Transverse colon (tissue), 4 donors: ENCODE measurements at regions not wholly inside any gene's neighbourhood (a gene's known extent, or its start where the extent isn't known, plus 50 kb on each side); places are given as distances from the start of the nearest gene placed in this dataset.

Source experiments
- DNase-seq: peaks from one replicate; pipeline ENCODE4 v3.0.0-alpha.2; 2019
- H3K27ac ChIP-seq, 4 donors: fragments of 200-600 bp; sonication (generic); 2 replicates each; pipeline ENCODE4 v1.5.1; 2016 to 2018; ENCODE audit warnings: inconsistent platforms in 4 of 4
- H3K27me3 ChIP-seq: fragments of 200-600 bp; sonication (generic); 2 replicates; pipeline ENCODE4 v1.5.1; 2017; ENCODE audit warnings: inconsistent platforms
- H3K36me3 ChIP-seq, 4 donors: fragments of 200-600 bp; sonication (generic); 2 replicates each; pipeline ENCODE4 v1.5.1; 2017 to 2019; ENCODE audit warnings: inconsistent platforms in 4 of 4
- H3K4me1 ChIP-seq, 4 donors: fragments of 200-600 bp; sonication (generic); 2 replicates each; pipeline ENCODE4 v1.5.1; 2017 to 2020; ENCODE audit warnings: inconsistent platforms in 4 of 4
- H3K4me3 ChIP-seq, 4 donors: fragments of 200-600 bp; sonication (generic); 1 replicate in 1 of 4; 2 replicates in 3 of 4; pipeline versions ENCODE4 v1.5.1 to v1.6.1; 2017 to 2019; ENCODE audit warnings: inconsistent platforms in 4 of 4
- H3K9me3 ChIP-seq, 2 donors: fragments of 200-600 bp; sonication (generic); 2 replicates each; pipeline ENCODE4 v1.5.1; 2017 to 2019; ENCODE audit warnings: inconsistent platforms in 2 of 2
- EP300 ChIP-seq: sonication (generic); formaldehyde crosslinking; IDR thresholded peaks from one replicate; pipeline ENCODE4 v1.6.1; 2017; ENCODE audit warnings: antibody characterized with exemption, low read depth
- POLR2A ChIP-seq: fragments of 450-650 bp; IDR thresholded peaks from one replicate; pipeline ENCODE4 v1.6.1; 2016; ENCODE audit warnings: antibody characterized with exemption, mild to moderate bottlenecking, moderate library complexity
- POLR2AphosphoS5 ChIP-seq, 3 donors: sonication (generic); formaldehyde crosslinking; IDR thresholded peaks; one replicate each; pipeline ENCODE4 v1.6.1; 2016; ENCODE audit warnings: antibody characterized with exemption in 3 of 3
- WGBS, 2 donors: methylation state at CpG; one replicate each; pipeline ENCODE4 v1.1.5; 2018; ENCODE audit warnings: low coverage in 1 of 2; 5-methylcytosine and 5-hydroxymethylcytosine counted together
- in situ Hi-C, 4 donors: fragments of 200-750 bp; cut with MboI; loops; one replicate each; pipeline versions ENCODE4 v1.15.0 to v1.15.1; 2017; ENCODE audit warnings: low sequenced_read_pairs in 3 of 4, low pct_ligation_motif_present in 1 of 4, low pct_unique_long_range_greater_than_20kb in 1 of 4
- intact Hi-C: fragments of 100-400 bp; cut with DNase I; formaldehyde crosslinking; loops from one replicate; pipeline ENCODE4 v1.15.1; 2023; ENCODE audit warnings: low total_unique reads
- TF ChIP-seq, protein P1 (sequence below), 5 experiments: fragments of 200-600 bp in 3 of 5; fragments of 450-650 bp in 2 of 5; sonication (generic) in 3 of 5; IDR thresholded peaks; 1 replicate in 2 of 5; 2 replicates in 3 of 5; pipeline ENCODE4 v1.5.1; 2016 to 2017; ENCODE audit warnings: antibody characterized with exemption in 5 of 5, inconsistent platforms in 3 of 5, mild to moderate bottlenecking in 2 of 5, moderate library complexity in 1 of 5

DNA sequence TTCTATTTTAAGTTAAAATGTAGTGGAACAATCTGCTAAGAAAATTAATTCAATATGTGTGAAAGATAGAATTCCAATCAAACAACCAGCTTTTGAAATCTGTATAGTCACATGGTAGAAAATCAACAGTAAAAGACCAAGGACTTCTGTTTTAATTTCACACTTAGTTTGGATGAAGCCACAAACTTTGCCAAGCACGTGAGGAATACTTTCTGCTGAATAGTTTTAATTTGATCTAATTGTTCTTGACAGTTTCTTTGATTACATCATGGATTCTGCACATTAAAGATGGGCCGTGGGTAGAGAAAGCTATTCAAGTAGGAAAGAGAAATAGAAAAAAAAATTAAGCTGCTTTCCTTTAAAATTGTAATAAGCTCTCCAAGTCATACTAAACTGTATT, 137.9 kb upstream of the FAM241A start:
- TF ChIP-seq POLR2A (no peak), POLR2AphosphoS5 (IDR thresholded peaks at IDR 0.05) (no peak), EP300 (no peak)
- TF ChIP-seq, protein P1, sequence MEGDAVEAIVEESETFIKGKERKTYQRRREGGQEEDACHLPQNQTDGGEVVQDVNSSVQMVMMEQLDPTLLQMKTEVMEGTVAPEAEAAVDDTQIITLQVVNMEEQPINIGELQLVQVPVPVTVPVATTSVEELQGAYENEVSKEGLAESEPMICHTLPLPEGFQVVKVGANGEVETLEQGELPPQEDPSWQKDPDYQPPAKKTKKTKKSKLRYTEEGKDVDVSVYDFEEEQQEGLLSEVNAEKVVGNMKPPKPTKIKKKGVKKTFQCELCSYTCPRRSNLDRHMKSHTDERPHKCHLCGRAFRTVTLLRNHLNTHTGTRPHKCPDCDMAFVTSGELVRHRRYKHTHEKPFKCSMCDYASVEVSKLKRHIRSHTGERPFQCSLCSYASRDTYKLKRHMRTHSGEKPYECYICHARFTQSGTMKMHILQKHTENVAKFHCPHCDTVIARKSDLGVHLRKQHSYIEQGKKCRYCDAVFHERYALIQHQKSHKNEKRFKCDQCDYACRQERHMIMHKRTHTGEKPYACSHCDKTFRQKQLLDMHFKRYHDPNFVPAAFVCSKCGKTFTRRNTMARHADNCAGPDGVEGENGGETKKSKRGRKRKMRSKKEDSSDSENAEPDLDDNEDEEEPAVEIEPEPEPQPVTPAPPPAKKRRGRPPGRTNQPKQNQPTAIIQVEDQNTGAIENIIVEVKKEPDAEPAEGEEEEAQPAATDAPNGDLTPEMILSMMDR (IDR thresholded peaks at IDR 0.05) = no peak

DNA sequence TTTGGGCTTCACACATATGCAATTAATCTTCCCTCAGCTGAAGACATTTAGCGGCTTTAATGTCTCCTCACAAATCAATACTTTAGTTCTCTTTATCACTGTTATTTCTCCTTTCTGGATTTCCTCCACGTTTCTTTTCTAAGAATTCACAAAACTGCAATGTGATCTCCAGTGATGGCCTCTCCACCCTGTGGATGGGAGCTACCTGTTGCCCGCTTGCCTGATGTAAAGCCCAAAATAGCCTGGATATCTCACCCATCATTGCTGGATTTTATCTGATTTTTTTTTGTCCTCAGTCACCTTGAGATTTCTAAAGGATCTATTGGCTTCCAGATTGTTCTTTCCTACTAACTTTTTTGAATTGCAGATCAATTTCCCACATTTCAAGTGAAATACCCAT, 129.3 kb upstream of the FAM241A start:
- no peaks in the 10 kb centered on the region for H3K36me3 ChIP-seq
- H3K4me3 ChIP-seq = no peak overlapping the region
- 82 to 88% methylated on average over 3 of the region's 3 CpGs for WGBS, 2 donors
- H3K27ac ChIP-seq = no peak overlapping the region
- no peaks in the 10 kb centered on the region for H3K27me3 ChIP-seq
- in situ Hi-C loops = no loop called here
- intact Hi-C loops = no loop called here
- TF ChIP-seq POLR2A (no peak), EP300 (no peak), POLR2AphosphoS5 (IDR thresholded peaks at IDR 0.05) (no peak)
- TF ChIP-seq, protein P1 (IDR thresholded peaks at IDR 0.05) = no peak
- H3K9me3 ChIP-seq = no peaks in the 10 kb centered on the region
- DNase-seq = no peak
- H3K4me1 ChIP-seq = no peaks in the 10 kb centered on the region

More for the DNA sequence above, 137.9 kb upstream of the FAM241A start:
- no peaks in the 10 kb centered on the region for H3K9me3 ChIP-seq
- no peak for DNase-seq
- H3K27ac ChIP-seq = no peak overlapping the region
- no peaks in the 10 kb centered on the region for H3K27me3 ChIP-seq
- H3K36me3 ChIP-seq = no peaks in the 10 kb centered on the region
- WGBS, 2 donors = 47 to 48% methylated on average over 2 of the region's 2 CpGs
- no peak overlapping the region for H3K4me3 ChIP-seq
- in situ Hi-C loops (no loop called here), intact Hi-C loops (no loop called here)
- peaks cover 0 to 3% (median 0%) of the 10 kb centered on the region in 4 donors for H3K4me1 ChIP-seq

DNA sequence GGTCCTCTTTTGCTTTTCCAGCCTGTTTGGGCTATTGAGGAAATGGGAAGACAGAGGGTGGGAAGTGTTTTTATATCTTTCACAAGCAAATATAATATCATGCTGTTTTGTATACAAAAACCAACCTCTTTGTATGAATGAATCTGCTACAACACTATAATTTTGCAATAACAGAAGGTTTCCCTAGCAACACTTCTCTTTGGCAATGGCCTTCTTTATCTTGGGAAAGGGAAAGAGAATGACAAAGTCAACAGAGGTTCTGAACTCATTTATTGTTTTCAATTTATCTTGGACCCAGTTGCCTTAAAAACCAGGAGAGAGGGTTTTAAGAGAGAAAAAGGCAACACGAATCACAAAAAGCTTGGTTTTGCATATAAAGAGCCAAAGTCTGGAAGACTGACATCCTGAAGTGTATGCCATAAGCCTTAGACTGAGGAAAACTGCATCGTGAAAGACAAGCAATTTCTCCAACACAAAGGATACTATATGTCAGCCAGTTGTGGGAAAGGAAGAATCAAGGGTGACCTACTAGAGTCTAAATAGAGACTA, 121.8 kb upstream of the FAM241A start:
- Histone ChIP-seq H3K4me1 (no peaks in the 10 kb centered on the region), H3K27me3 (no peaks in the 10 kb centered on the region), H3K27ac (no peak overlapping the region), H3K9me3 (no peaks in the 10 kb centered on the region), H3K36me3 (no peaks in the 10 kb centered on the region), H3K4me3 (no peak overlapping the region)
- intact Hi-C loops (no loop called here), in situ Hi-C loops (no loop called here)
- TF ChIP-seq, protein P1 (IDR thresholded peaks at IDR 0.05) = no peak
- TF ChIP-seq POLR2AphosphoS5 (IDR thresholded peaks at IDR 0.05) = no peak
- no peak for TF ChIP-seq POLR2A
- no peak for TF ChIP-seq EP300
- no peak for DNase-seq
- WGBS, 2 donors = 33 to 59% methylated on average over 2 of the region's 2 CpGs

DNA sequence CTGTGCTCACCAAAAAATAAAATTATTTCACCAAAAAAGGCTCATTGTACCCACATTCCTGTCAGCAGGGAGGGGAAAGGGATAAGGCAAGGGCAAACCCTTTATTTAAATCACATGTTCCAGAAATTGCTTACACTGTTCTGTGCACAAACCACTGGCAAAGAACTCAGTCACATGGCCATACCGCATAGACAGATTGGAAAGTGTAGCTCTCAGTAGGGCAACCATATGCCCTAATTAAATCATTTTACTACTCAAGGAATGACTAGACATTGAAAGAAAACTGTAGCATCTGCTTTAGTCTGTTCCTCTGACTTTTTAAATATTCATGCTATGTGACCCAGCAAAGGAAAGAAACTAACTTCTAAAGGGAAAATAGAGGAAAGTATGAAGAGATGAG, 119.2 kb upstream of the FAM241A start:
- 87 to 100% methylated on average over 1 of the region's 1 CpG for WGBS, 2 donors
- no peak for TF ChIP-seq POLR2A
- no peak for TF ChIP-seq EP300
- no peak for TF ChIP-seq POLR2AphosphoS5 (IDR thresholded peaks at IDR 0.05)
- TF ChIP-seq, protein P1 (IDR thresholded peaks at IDR 0.05) = no peak
- Histone ChIP-seq H3K9me3 (no peaks in the 10 kb centered on the region), H3K4me3 (no peak overlapping the region), H3K36me3 (no peaks in the 10 kb centered on the region), H3K27ac (no peak overlapping the region), H3K4me1 (no peaks in the 10 kb centered on the region), H3K27me3 (peaks cover 8% of the 10 kb centered on the region)
- intact Hi-C loops = no loop called here
- in situ Hi-C loops = loop anchor here in 2 of 4 donors (25.0 kb wide), 1 partner anchor 389 kb away; no protein-coding TSS in a partner anchor
- DNase-seq = no peak
